OCI-LY7 (cell line): ENCODE measurements at regions not wholly inside any gene's neighbourhood (a gene's known extent, or its start where the extent isn't known, plus 50 kb on each side); places are given as distances from the start of the nearest gene placed in this dataset.

Source experiments
- BruUV-seq: library from RNA; stranded (reverse); fragments of 400-500 nt; replicated peaks from 2 replicates; lab custom pipeline; 2021; lab: Mats Ljungman, UMichigan
- CTCF ChIA-PET: fragments of 300-600 bp; sonication (Branson Sonifier 250); formaldehyde crosslinking; loops from one replicate; lab custom pipeline; 2022; ENCODE audit warnings: antibody characterized with exemption; ENCODE audit not compliant: unreplicated experiment; lab: Charles Lee
- POLR2A ChIA-PET: fragments of 300-600 bp; sonication (Branson Sonifier 250); formaldehyde crosslinking; loops from one replicate; lab custom pipeline; 2022; ENCODE audit warnings: antibody characterized with exemption; lab: Charles Lee
- DNase-seq: peaks from one replicate; pipeline ENCODE4 v3.0.0-alpha.2; 2015; ENCODE audit warnings: low spot score
- H2AFZ ChIP-seq: fragments of 200-600 bp; sonication (generic), shearing (Covaris generic); 2 replicates; pipeline ENCODE4 v1.6.1; 2014; ENCODE audit warnings: mild to moderate bottlenecking, antibody characterized with exemption, low read length, moderate library complexity
- H3K27ac ChIP-seq: fragments of 200-600 bp; sonication (generic); 2 replicates; pipeline ENCODE4 v1.5.1; 2014; ENCODE audit warnings: mixed run types, low read depth, mild to moderate bottlenecking, moderate library complexity, low read length, inconsistent platforms; ENCODE audit not compliant: poor library complexity, severe bottlenecking
- H3K36me3 ChIP-seq: fragments of 200-600 bp; sonication (generic); 2 replicates; pipeline ENCODE4 v1.6.1; 2014; ENCODE audit warnings: mild to moderate bottlenecking, antibody characterized with exemption, low read length, moderate library complexity, mixed read lengths; ENCODE audit not compliant: insufficient read depth
- H3K4me1 ChIP-seq: fragments of 200-600 bp; sonication (generic); 2 replicates; pipeline ENCODE4 v1.5.1; 2014; ENCODE audit warnings: mild to moderate bottlenecking, low read length; ENCODE audit not compliant: insufficient read depth, poor library complexity, severe bottlenecking
- H3K4me2 ChIP-seq: fragments of 200-600 bp; sonication (generic); 2 replicates; pipeline ENCODE4 v1.6.1; 2014; ENCODE audit warnings: mild to moderate bottlenecking, low read length
- H3K4me3 ChIP-seq: fragments of 200-600 bp; sonication (generic); 2 replicates; pipeline ENCODE4 v1.5.1; 2014; ENCODE audit warnings: mild to moderate bottlenecking, low read depth, low read length; ENCODE audit not compliant: poor library complexity, severe bottlenecking
- H3K79me2 ChIP-seq: fragments of 200-600 bp; sonication (generic); 2 replicates; pipeline ENCODE4 v1.6.1; 2016; ENCODE audit warnings: low read depth, mild to moderate bottlenecking, low read length, moderate library complexity, mixed read lengths; ENCODE audit not compliant: insufficient read depth
- H3K9me2 ChIP-seq: fragments of 200-600 bp; sonication (generic); 2 replicates; pipeline ENCODE4 v1.6.1; 2016; ENCODE audit warnings: mild to moderate bottlenecking, low read length, mixed read lengths; ENCODE audit not compliant: insufficient read depth
- H3K9me3 ChIP-seq: fragments of 200-600 bp; sonication (generic); 2 replicates; pipeline ENCODE4 v1.6.1; 2014; ENCODE audit warnings: mild to moderate bottlenecking, mixed run types, low read length, mixed read lengths
- H4K20me1 ChIP-seq: fragments of 200-600 bp; sonication (generic); 2 replicates; pipeline ENCODE4 v1.6.1; 2014; ENCODE audit warnings: mild to moderate bottlenecking, antibody characterized with exemption, low read length, moderate library complexity, mixed read lengths; ENCODE audit not compliant: insufficient read depth
- EZH2phosphoT487 ChIP-seq: fragments of 200-600 bp; sonication (generic); IDR thresholded peaks from 2 replicates; pipeline ENCODE4 v1.6.1; 2018; ENCODE audit warnings: low read depth, borderline replicate concordance, mild to moderate bottlenecking, mixed run types, antibody characterized with exemption, low read length, moderate library complexity, mixed read lengths
- intact Hi-C: fragments of 100-400 bp; cut with micrococcal nuclease; formaldehyde crosslinking; loops from one replicate; pipeline ENCODE4 v1.10.0; 2022; ENCODE audit not compliant: unreplicated experiment
- TF ChIP-seq, protein P1 (sequence below): fragments of 200-600 bp; sonication (generic); conservative IDR thresholded peaks from 2 replicates; pipeline ENCODE4 v1.5.1; 2014; ENCODE audit warnings: mild to moderate bottlenecking, antibody characterized with exemption, low read length, moderate library complexity, mixed read lengths

DNA sequence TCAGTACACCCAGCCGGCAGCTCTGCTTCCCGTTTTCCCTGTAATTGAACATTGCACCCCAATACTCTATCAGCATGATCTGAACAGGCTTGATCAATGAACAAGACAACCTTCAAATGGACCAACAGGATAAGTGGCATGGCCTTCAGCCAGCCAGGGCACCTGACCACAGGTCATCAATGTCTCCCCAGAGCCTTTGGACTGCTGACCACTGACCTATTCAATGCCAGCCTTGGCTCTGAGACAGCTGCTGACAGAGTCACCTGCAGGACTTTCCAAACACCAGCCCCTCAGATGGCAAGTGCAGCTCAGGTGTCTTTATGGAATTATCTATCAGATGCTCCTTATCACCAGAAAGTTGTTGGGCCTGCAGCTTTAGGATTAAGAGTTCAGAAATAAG lies 462.9 kb upstream of the ASIC2 start:
- TF ChIP-seq, protein P1, sequence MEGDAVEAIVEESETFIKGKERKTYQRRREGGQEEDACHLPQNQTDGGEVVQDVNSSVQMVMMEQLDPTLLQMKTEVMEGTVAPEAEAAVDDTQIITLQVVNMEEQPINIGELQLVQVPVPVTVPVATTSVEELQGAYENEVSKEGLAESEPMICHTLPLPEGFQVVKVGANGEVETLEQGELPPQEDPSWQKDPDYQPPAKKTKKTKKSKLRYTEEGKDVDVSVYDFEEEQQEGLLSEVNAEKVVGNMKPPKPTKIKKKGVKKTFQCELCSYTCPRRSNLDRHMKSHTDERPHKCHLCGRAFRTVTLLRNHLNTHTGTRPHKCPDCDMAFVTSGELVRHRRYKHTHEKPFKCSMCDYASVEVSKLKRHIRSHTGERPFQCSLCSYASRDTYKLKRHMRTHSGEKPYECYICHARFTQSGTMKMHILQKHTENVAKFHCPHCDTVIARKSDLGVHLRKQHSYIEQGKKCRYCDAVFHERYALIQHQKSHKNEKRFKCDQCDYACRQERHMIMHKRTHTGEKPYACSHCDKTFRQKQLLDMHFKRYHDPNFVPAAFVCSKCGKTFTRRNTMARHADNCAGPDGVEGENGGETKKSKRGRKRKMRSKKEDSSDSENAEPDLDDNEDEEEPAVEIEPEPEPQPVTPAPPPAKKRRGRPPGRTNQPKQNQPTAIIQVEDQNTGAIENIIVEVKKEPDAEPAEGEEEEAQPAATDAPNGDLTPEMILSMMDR, result no peak
- TF ChIP-seq EZH2phosphoT487, result no peak
- Histone ChIP-seq H3K9me3 (no peaks in the 10 kb centered on the region), H3K79me2 (no peaks in the 10 kb centered on the region), H3K9me2 (no peaks in the 10 kb centered on the region), H3K27ac (no peak overlapping the region), H3K4me2 (no peak overlapping the region), H3K4me1 (peaks cover 3% of the 10 kb centered on the region), H3K36me3 (no peaks in the 10 kb centered on the region), H2AFZ (no peak overlapping the region), H4K20me1 (no peaks in the 10 kb centered on the region), H3K4me3 (no peak overlapping the region)
- ChIA-PET POLR2A (no interaction called here), CTCF (no interaction called here)
- intact Hi-C loops, result no loop called here
- BruUV-seq, result no TSS peak
- DNase-seq, result no peak

GRCh38 chr17:33765871-33766270 lies 472.8 kb upstream of the ASIC2 start:
- no TSS peak for BruUV-seq
- no peaks in the 10 kb centered on the region for H3K9me2 ChIP-seq
- CTCF ChIA-PET, result no interaction called here

DNA sequence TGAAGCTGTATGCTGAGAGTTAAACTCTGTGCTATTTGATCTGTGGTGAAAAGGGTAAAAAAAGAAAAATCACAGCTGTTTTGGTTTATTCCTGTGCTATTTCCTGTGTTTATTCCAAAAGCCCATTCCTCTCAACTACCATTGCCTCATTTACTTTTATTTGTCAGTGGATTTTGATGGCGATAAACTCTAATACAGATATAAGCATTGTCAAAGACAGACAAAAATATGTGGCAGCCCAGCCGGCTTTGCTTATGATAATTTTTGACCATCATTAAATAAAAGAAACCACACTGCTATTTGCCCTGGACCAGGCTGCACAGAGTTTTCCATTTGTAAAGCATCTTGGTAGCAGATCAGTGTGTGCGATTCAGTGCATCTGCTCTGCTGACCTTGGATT lies 473.6 kb upstream of the ASIC2 start:
- POLR2A ChIA-PET, result no interaction called here
- intact Hi-C loops, result no loop called here
- no peak overlapping the region for H3K4me3 ChIP-seq
- H4K20me1 ChIP-seq, result no peaks in the 10 kb centered on the region
- H3K4me1 ChIP-seq, result no peaks in the 10 kb centered on the region
- H3K27ac ChIP-seq, result no peak overlapping the region
- no peaks in the 10 kb centered on the region for H3K9me2 ChIP-seq
- no peaks in the 10 kb centered on the region for H3K9me3 ChIP-seq
- no peak for DNase-seq
- no peaks in the 10 kb centered on the region for H3K36me3 ChIP-seq
- no peak overlapping the region for H3K4me2 ChIP-seq
- CTCF ChIA-PET, result interaction anchor here (0.6 kb wide), 1 partner anchor 162 kb away, joined by 3 read pairs; no protein-coding TSS in a partner anchor
- no peak for TF ChIP-seq EZH2phosphoT487
- TF ChIP-seq, protein P1, result no peak
- BruUV-seq, result no TSS peak
- no peak overlapping the region for H2AFZ ChIP-seq
- H3K79me2 ChIP-seq, result no peaks in the 10 kb centered on the region

More at GRCh38 chr17:33765871-33766270, 472.8 kb upstream of the ASIC2 start:
- no peaks in the 10 kb centered on the region for H3K36me3 ChIP-seq
- no peaks in the 10 kb centered on the region for H3K79me2 ChIP-seq
- H4K20me1 ChIP-seq, result no peaks in the 10 kb centered on the region
- no peak overlapping the region for H3K4me3 ChIP-seq
- no peak overlapping the region for H3K27ac ChIP-seq
- no peaks in the 10 kb centered on the region for H3K4me1 ChIP-seq
- H3K9me3 ChIP-seq, result no peaks in the 10 kb centered on the region
- no peak for DNase-seq
- POLR2A ChIA-PET, result no interaction called here
- no peak overlapping the region for H3K4me2 ChIP-seq
- intact Hi-C loops, result no loop called here
- no peak overlapping the region for H2AFZ ChIP-seq
- TF ChIP-seq EZH2phosphoT487, result no peak
- TF ChIP-seq, protein P1, result no peak
